Kidney epithelial cell (primary cell): ENCODE measurements at regions not wholly inside any gene's neighbourhood (a gene's known extent, or its start where the extent isn't known, plus 50 kb on each side); places are given as distances from the start of the nearest gene placed in this dataset.
"Not testable (repeated sequence)": the region's sequence is repeated elsewhere in the genome, so short reads cannot be mapped to it uniquely, and the experiment has no call there.

Experiments
- DNase-seq: peaks from one replicate; pipeline ENCODE4 v3.0.0-alpha.2; 2010; ENCODE audit warnings: low read depth
- H3K27me3 ChIP-seq: 2 replicates; pipeline ENCODE4 v1.6.0; 2011; ENCODE audit warnings: low read length; ENCODE audit not compliant: control insufficient read depth, insufficient read depth
- H3K36me3 ChIP-seq: 2 replicates; pipeline ENCODE4 v1.5.1; 2011; ENCODE audit warnings: low read length; ENCODE audit not compliant: control insufficient read depth, insufficient read depth
- H3K4me3 ChIP-seq: 2 replicates; pipeline ENCODE4 v1.5.1; 2011; ENCODE audit warnings: low read depth, mild to moderate bottlenecking, control low read depth, low read length
- TF ChIP-seq, protein P1 (sequence below): IDR thresholded peaks from 2 replicates; pipeline ENCODE4 v1.5.1; 2011; ENCODE audit warnings: mild to moderate bottlenecking, moderate library complexity, low read length, control low read depth, inconsistent platforms; ENCODE audit not compliant: insufficient read depth, poor library complexity, severe bottlenecking

DNA sequence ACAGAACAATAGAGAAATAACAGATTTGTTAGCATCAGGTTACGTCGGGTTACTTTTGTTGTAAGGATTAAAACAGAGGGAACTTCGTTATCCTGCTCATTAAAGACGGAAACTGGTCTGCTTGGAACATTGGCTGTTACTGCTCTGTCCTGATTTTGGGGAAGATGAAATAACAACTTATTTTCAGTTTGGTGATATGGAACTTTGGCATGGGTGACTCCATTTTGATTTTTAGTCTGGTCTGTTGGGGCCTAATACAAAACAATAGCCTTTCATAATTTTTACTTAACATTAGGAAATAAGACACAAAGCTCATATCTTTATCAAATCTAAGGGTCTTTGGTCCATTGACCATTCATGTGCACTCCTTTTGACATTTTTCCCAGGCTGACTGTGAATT is 220.5 kb upstream of the DUSP10 start:
- TF ChIP-seq, protein P1, sequence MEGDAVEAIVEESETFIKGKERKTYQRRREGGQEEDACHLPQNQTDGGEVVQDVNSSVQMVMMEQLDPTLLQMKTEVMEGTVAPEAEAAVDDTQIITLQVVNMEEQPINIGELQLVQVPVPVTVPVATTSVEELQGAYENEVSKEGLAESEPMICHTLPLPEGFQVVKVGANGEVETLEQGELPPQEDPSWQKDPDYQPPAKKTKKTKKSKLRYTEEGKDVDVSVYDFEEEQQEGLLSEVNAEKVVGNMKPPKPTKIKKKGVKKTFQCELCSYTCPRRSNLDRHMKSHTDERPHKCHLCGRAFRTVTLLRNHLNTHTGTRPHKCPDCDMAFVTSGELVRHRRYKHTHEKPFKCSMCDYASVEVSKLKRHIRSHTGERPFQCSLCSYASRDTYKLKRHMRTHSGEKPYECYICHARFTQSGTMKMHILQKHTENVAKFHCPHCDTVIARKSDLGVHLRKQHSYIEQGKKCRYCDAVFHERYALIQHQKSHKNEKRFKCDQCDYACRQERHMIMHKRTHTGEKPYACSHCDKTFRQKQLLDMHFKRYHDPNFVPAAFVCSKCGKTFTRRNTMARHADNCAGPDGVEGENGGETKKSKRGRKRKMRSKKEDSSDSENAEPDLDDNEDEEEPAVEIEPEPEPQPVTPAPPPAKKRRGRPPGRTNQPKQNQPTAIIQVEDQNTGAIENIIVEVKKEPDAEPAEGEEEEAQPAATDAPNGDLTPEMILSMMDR, result no peak
- DNase-seq, result no peak
- H3K4me3 ChIP-seq, result no peak overlapping the region
- no peaks in the 10 kb centered on the region for H3K27me3 ChIP-seq
- no peaks in the 10 kb centered on the region for H3K36me3 ChIP-seq

- TF ChIP-seq, protein P1, result no peak
Observed at GRCh38 chr1:221961532-221962292, 219.8 kb upstream of the DUSP10 start.

DNA sequence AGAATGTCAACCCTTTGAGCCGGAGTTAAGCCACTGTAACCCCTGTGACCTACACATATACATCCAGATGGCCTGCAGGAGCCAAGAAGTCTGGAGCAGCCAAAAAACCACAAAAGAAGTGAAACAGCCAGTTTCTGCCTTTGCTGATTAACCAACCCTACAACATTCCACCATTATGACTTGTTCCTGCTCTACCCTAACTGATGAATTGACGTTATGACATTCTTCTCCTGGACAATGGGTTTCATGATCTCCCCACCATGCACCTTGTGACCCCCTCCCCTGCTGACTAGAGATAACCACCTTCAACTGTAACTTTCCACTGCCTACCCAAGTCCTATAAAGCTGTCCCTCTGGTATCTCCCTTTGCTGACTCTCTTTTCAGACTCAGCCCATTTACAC is 216.3 kb upstream of the DUSP10 start:
- DNase-seq, result peak; percentile 56
- H3K36me3 ChIP-seq, H3K4me3 ChIP-seq, H3K27me3 ChIP-seq: not testable (repeated sequence)

More at GRCh38 chr1:221961532-221962292, 219.8 kb upstream of the DUSP10 start:
- DNase-seq, result peak; percentile 59
- Histone ChIP-seq H3K36me3 (no peaks in the 10 kb centered on the region), H3K4me3 (no peak overlapping the region), H3K27me3 (no peaks in the 10 kb centered on the region)

DNA sequence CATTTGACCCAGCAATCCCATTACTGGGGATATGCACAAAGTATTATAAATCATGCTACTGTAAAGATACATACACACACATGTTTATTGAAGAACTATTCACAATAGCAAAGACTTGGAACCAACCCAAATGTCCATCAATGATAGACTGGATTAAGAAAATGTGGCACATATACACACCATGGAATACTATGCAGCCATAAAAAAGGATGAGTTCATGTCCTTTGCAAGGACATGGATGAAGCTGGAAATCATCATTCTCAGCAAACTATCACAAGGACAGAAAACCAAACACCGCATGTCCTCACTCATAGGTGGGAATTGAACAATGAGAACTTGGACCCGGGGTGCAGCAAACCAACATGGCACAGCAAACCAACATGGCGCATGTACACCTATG is 215.5 kb upstream of the DUSP10 start:
- H3K27me3 ChIP-seq, DNase-seq: not testable (repeated sequence)

DNA sequence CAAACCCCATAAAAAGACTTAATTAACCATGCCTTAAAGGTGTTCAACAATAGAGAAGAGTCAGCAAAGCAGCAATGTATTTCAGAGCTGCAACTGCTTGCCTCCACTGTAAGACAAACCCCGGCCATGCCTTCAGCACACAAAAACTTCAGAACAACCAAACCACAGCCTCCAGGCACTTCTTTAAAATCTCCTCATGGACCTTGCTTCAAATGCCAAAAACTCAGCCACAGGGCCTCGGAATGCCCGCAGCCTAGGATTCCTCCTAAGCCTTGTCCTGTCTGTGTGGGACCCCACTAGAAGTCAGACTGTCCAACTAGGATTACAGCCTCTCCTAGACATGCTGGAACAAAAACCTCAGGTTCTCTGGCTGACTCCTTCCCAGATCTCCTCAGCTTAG is 208.1 kb upstream of the DUSP10 start:
- Histone ChIP-seq H3K4me3 (no peak overlapping the region), H3K36me3 (no peaks in the 10 kb centered on the region), H3K27me3 (no peaks in the 10 kb centered on the region)
- DNase-seq, result no peak
- TF ChIP-seq, protein P1, result no peak

More for the DNA sequence above, 215.5 kb upstream of the DUSP10 start:
- H3K4me3 ChIP-seq, H3K36me3 ChIP-seq: not testable (repeated sequence)

GRCh38 chr1:221948459-221948858 is 206.6 kb upstream of the DUSP10 start:
- no peaks in the 10 kb centered on the region for H3K27me3 ChIP-seq
- H3K36me3 ChIP-seq, result no peaks in the 10 kb centered on the region
- TF ChIP-seq, protein P1, result no peak
- H3K4me3 ChIP-seq, result no peak overlapping the region
- no peak for DNase-seq

DNA sequence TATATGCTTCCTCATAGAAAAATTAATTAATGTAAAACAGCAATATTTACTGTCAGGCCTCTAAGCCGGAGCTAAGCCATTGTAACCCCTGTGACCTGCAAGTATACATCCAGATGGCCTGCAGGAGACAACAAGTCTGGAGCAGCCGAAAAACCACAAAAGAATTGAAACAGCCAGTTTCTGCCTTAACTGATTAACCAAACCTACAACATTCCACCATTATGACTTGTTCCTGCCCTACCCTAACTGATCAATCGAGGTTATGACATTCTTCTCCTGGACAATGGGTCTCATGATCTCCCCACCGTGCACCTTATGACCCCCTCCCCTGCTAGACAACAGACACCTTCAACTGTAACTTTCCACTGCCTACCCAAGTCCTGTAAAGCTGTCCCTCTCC is 205.8 kb upstream of the DUSP10 start:
- TF ChIP-seq, protein P1, result no peak
- no peak for DNase-seq
- no peaks in the 10 kb centered on the region for H3K27me3 ChIP-seq
- no peaks in the 10 kb centered on the region for H3K36me3 ChIP-seq
- no peak overlapping the region for H3K4me3 ChIP-seq
